ENCODE measurements at regions not wholly inside any gene's neighbourhood (a gene's known extent, or its start where the extent isn't known, plus 50 kb on each side); places are given as distances from the start of the nearest gene placed in this dataset.

DNA sequence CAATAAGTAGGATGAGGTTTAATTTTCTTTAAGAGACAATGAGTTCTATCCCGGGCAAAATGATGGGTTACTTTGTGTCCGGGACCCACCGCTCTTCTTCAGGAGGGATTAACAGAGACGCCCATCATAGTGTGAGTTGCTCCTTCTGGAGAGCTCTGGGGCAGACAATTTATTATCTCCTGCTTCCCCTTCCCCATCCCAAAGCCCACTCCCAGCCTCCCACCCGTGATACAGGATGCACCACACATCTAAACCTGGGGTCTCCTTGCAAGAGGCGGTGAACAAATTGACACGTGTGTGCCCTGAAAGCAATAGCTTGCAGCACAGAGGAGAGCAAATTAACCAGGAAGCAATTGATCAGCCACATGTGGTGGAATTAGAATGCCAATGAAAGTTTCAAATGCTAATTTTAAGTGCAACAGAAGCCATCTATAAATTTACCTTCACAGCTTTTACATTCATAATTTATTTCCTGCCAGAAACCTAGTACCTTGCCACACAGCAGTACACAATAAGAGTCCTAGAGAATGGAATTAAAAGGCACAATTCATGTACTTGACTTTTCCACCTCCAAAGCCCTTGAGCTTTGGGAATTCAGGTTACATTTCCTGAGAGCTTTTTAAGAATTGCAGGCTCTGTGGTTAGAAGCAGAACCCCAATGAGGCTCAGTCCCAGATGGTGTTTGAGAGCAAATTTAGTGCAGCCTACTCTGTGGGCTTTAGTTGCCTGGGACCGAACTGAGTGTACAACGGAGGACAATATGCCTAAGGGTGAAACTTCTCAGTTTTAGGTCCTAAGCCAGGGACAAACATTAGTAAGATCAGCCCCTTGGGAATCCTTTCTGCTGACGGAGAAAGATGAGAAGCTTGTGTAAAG, 399.6 kb downstream of the MED10 start:
- Histone ChIP-seq H3K4me2 (ENCODE audit: control insufficient read depth, extremely low read depth, insufficient read depth, low read depth, low read length) (no peak overlapping the region), H3K27ac (ENCODE audit: control insufficient read depth, insufficient read depth, low read length) (no peak overlapping the region)

DNA sequence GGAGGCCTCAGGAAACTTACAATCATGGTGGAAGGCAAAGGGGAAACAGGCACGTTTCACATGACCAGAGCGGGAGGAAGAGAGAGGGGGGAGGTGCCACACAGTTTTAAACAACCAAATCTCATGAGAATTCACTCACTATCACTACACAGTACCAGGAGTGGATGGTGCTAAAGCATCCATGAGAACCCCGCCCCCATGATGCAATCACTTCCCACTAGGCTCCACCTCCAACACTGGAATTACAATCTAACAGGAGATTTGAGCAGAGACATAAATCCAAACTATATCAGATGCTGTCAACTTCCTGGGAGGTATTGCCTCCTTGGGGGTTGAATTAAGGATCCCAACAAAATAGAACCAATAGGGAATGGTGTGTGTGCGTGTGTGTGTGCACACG, 407.1 kb downstream of the MED10 start:
- no peaks in the 10 kb centered on the region for H3K9me1 ChIP-seq (ENCODE audit: control insufficient read depth, extremely low read depth, insufficient read depth, low read length)
- no peak for TF ChIP-seq EZH2 (IDR thresholded peaks at IDR 0.05; ENCODE audit: low read length)
- TF ChIP-seq, protein P1, sequence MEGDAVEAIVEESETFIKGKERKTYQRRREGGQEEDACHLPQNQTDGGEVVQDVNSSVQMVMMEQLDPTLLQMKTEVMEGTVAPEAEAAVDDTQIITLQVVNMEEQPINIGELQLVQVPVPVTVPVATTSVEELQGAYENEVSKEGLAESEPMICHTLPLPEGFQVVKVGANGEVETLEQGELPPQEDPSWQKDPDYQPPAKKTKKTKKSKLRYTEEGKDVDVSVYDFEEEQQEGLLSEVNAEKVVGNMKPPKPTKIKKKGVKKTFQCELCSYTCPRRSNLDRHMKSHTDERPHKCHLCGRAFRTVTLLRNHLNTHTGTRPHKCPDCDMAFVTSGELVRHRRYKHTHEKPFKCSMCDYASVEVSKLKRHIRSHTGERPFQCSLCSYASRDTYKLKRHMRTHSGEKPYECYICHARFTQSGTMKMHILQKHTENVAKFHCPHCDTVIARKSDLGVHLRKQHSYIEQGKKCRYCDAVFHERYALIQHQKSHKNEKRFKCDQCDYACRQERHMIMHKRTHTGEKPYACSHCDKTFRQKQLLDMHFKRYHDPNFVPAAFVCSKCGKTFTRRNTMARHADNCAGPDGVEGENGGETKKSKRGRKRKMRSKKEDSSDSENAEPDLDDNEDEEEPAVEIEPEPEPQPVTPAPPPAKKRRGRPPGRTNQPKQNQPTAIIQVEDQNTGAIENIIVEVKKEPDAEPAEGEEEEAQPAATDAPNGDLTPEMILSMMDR (optimal IDR thresholded peaks at IDR 0.05 in 1 of 3, IDR thresholded peaks at IDR 0.05 in 1 of 3, conservative IDR thresholded peaks at IDR 0.05 in 1 of 3; ENCODE audit: extremely low read depth in 1 of 3, insufficient read depth in 2 of 3, low read length in 3 of 3) = no peak
- FAIRE-seq (no peak), DNase-seq (ENCODE audit: low read depth, low spot score) (no peak)
- H4K20me1 ChIP-seq (ENCODE audit: control insufficient read depth, extremely low read depth, insufficient read depth, low read length) = no peaks in the 10 kb centered on the region
- H3K9ac ChIP-seq (ENCODE audit: control insufficient read depth, extremely low read depth, insufficient read depth, low read length) = no peak overlapping the region
- peaks cover 2% of the 10 kb centered on the region for H3K9me3 ChIP-seq (ENCODE audit: control insufficient read depth, low read depth, low read length)
- no peak overlapping the region for H3K4me3 ChIP-seq (ENCODE audit: control insufficient read depth in 2 of 3, extremely low read depth in 1 of 3, insufficient read depth in 2 of 3, low read depth in 1 of 3, low read length in 3 of 3)
- H3K36me3 ChIP-seq (ENCODE audit: control insufficient read depth in 2 of 2, extremely low read depth in 1 of 2, insufficient read depth in 2 of 2, low read length in 2 of 2) = no peaks in the 10 kb centered on the region
- dilution Hi-C loops (cut with MboI; ENCODE audit: extremely low pct_ligation_motif_present, low sequenced_read_pairs) = no loop called here
- no peaks in the 10 kb centered on the region for H3K27me3 ChIP-seq (ENCODE audit: control insufficient read depth, extremely low read depth, insufficient read depth, low read length)
- H3K79me2 ChIP-seq (ENCODE audit: control insufficient read depth, insufficient read depth, low read length) = no peaks in the 10 kb centered on the region
- H3K27ac ChIP-seq (ENCODE audit: control insufficient read depth, insufficient read depth, low read length) = no peak overlapping the region
- no peak overlapping the region for H2AFZ ChIP-seq (ENCODE audit: control insufficient read depth, low read length)
- no peak overlapping the region for H3K4me2 ChIP-seq (ENCODE audit: control insufficient read depth, extremely low read depth, insufficient read depth, low read depth, low read length)
- H3K4me1 ChIP-seq (ENCODE audit: control insufficient read depth, extremely low read depth, insufficient read depth, low read length) = no peaks in the 10 kb centered on the region

More for the DNA sequence above, 399.6 kb downstream of the MED10 start:
- no peak for FAIRE-seq
- DNase-seq (ENCODE audit: low read depth, low spot score) = no peak
- Histone ChIP-seq H3K9me1 (ENCODE audit: control insufficient read depth, extremely low read depth, insufficient read depth, low read length) (no peaks in the 10 kb centered on the region), H4K20me1 (ENCODE audit: control insufficient read depth, extremely low read depth, insufficient read depth, low read length) (no peaks in the 10 kb centered on the region), H3K27me3 (ENCODE audit: control insufficient read depth, extremely low read depth, insufficient read depth, low read length) (no peaks in the 10 kb centered on the region), H3K9ac (ENCODE audit: control insufficient read depth, extremely low read depth, insufficient read depth, low read length) (no peak overlapping the region), H3K36me3 (ENCODE audit: control insufficient read depth in 2 of 2, extremely low read depth in 1 of 2, insufficient read depth in 2 of 2, low read length in 2 of 2) (no peaks in the 10 kb centered on the region), H3K4me3 (ENCODE audit: control insufficient read depth in 2 of 3, extremely low read depth in 1 of 3, insufficient read depth in 2 of 3, low read depth in 1 of 3, low read length in 3 of 3) (no peak overlapping the region), H3K9me3 (ENCODE audit: control insufficient read depth, low read depth, low read length) (peaks cover 2% of the 10 kb centered on the region), H3K79me2 (ENCODE audit: control insufficient read depth, insufficient read depth, low read length) (no peaks in the 10 kb centered on the region), H3K4me1 (ENCODE audit: control insufficient read depth, extremely low read depth, insufficient read depth, low read length) (no peaks in the 10 kb centered on the region), H2AFZ (ENCODE audit: control insufficient read depth, low read length) (no peak overlapping the region)
- dilution Hi-C loops (cut with MboI; ENCODE audit: extremely low pct_ligation_motif_present, low sequenced_read_pairs) = no loop called here
- no peak for TF ChIP-seq EZH2 (IDR thresholded peaks at IDR 0.05; ENCODE audit: low read length)
- TF ChIP-seq, protein P1 (optimal IDR thresholded peaks at IDR 0.05 in 1 of 3, IDR thresholded peaks at IDR 0.05 in 1 of 3, conservative IDR thresholded peaks at IDR 0.05 in 1 of 3; ENCODE audit: extremely low read depth in 1 of 3, insufficient read depth in 2 of 3, low read length in 3 of 3) = no peak

Data from keratinocyte (primary cell).